22Rv1 (cell line): ENCODE measurements at regions not wholly inside any gene's neighbourhood (a gene's known extent, or its start where the extent isn't known, plus 50 kb on each side); places are given as distances from the start of the nearest gene placed in this dataset.

Source experiments
- CTCF ChIP-seq: fragments of 450-650 bp; IDR thresholded peaks from 2 replicates; pipeline ENCODE4 v1.5.1; 2017; ENCODE audit warnings: mild to moderate bottlenecking
- ZFX ChIP-seq: fragments of 450-650 bp; IDR thresholded peaks from 2 replicates; pipeline ENCODE4 v1.6.1; 2017; ENCODE audit warnings: antibody characterized with exemption, borderline replicate concordance

- TF ChIP-seq CTCF, result peak; percentile 36
- TF ChIP-seq ZFX, result no peak
Measured at GRCh38 chr2:128469203-128469602, 150.5 kb upstream of the HS6ST1 start.
